Activated CD8-positive, alpha-beta memory T cell treated with anti-CD3 and anti-CD28 coated beads for 24 hours (primary cell): ENCODE measurements at regions not wholly inside any gene's neighbourhood (a gene's known extent, or its start where the extent isn't known, plus 50 kb on each side); places are given as distances from the start of the nearest gene placed in this dataset.

ENCODE experiments used
- DNase-seq: peaks from one replicate; pipeline ENCODE4 v3.0.0-alpha.2; 2020

GRCh38 chr21:27838573-27838972 is 871.7 kb upstream of the ADAMTS5 start:
- DNase-seq: no peak

DNA sequence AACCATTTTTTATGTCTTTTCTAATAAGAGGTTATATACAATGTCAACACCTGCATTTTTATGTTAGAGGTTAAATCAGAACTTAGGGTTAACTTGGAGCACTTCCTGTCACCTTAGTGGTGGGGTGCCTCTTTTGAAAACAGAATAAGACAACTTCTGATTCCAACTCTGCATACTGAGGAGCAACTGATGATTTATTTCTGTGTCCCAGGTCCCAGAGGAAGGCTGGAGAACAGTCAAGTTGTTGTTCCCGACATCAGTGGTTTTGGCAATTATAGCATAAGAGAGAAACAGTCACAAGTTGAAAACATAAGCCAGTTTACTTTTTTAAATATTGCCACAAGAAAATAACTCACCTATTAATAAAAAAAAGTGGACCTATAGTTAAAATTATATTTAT is 871.0 kb upstream of the ADAMTS5 start:
- DNase-seq: no peak

DNA sequence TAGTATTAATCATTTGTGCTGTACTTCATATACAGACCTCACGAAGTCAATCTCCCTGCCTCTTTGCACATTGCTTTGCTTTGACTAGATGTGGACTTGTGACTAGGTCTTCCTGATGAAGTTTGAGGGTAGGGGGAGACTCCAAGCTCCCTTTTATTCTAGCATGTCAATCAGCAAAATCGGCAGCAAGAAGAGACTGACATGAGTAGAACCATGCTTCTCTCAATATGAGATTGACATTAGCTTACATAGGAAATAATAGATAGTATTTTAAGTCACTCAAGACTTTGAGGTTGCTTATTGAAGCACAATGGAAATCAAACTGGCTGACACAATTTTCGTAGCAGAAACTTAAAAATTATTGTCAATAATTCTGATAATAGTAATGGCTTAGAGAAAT is 866.4 kb upstream of the ADAMTS5 start:
- no peak for DNase-seq

- no peak for DNase-seq
Measured at GRCh38 chr21:27831816-27832569, 865.1 kb upstream of the ADAMTS5 start.

GRCh38 chr21:27831177-27831576 is 864.3 kb upstream of the ADAMTS5 start:
- DNase-seq: no peak

- DNase-seq: no peak
Measured at GRCh38 chr21:27827972-27828371, 861.1 kb upstream of the ADAMTS5 start.

GRCh38 chr21:27825035-27825434 is 858.1 kb upstream of the ADAMTS5 start:
- no peak for DNase-seq

DNA sequence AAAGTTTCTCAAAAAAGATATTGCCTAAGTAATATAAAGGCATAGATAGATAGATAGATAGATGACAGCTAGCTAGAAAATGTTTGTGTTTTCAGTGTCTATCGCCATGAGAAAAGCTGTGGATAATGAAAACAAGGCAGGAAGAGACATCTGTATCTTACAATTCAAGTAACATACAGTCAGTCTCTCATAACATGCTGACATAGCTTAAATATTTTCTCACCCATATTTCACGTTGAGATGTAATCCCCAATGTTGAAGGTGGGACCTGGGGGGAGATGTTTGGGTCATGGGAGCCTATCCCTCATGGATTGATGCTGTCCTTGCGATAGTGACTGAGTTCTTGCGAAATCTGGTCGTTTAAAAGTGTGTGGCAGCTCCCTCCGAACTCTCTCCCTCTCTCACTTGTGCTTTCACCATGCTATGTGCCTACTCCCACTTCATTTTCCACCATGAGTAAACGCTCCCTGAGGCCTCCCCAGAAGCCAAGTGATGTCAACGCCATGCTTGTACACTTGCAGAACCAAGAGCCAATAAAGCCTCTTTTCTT is 856.8 kb upstream of the ADAMTS5 start:
- DNase-seq: no peak

- DNase-seq: no peak
Measured at GRCh38 chr21:27820342-27820741, 853.5 kb upstream of the ADAMTS5 start.

DNA sequence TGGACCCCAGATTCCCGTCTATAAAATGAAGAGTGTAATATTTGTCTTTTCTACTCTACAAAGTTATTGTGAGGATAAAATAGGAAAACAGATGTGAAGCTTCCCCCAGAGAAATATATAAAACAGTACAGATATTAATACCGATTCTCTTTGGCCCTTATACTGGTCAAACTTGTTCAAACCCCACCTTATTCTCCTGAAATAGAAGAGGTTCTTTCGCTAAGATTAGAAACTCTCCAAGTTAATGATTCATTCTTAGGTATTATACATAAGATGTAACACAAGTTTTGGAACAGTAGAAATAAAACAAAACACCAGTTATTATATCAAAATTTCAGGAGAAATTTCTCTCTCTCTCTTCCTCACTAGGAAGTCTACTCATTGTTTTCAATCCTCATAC is 852.4 kb upstream of the ADAMTS5 start:
- DNase-seq: no peak

GRCh38 chr21:27818847-27819246 is 852.0 kb upstream of the ADAMTS5 start:
- no peak for DNase-seq

- no peak for DNase-seq
Measured at GRCh38 chr21:27817902-27818623, 851.2 kb upstream of the ADAMTS5 start.

DNA sequence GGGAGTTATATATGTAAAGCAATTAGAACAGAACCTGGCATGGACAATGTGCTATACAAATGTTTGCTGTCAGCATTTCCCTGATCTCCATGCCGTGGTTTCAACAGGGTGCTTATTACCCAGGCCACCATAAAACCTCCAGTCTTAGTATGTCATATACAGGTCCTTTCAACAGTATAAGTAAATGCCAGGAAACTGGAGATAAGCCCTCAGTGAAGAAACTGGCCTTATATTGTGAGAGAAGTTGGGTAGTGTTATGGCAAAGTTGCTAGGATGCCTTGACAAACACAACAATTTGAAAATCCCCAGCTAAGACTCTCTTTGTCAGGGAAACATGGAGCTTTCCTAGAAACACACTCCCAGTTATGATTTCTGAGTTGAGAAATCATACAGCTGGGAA is 850.2 kb upstream of the ADAMTS5 start:
- DNase-seq: no peak

DNA sequence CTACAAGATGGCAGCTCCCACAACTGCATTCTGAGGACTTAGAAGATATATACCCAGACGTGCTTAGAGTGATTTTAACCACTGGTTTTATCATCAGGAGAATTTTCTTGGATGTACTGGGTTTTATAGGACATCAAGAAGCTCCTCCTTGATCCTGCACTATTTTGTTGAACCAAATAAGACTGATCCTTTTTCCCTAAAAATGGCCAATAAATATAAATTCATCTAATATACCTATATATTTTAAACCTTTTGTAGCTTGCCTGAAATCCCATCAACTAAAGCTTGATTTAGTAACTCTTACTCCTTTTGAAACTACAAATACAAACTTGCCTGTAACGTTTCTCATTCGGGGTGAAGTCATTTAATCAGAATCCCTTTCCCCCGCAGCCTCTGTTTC is 849.4 kb upstream of the ADAMTS5 start:
- DNase-seq: no peak

DNA sequence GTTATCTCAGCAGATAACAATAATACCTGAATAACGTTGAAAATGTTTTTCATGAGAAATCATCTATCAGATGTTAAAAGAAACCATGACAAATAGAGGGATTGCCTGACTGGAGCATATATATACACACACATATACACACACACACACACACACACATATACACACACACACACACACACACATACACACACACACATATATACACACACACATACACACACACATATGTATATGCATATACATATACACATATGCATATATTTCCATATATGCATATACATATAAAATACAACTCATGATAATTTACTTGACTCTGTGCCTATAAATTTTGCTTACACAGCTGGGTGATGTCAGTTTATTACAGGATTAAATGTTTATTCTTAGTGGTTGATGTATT is 847.3 kb upstream of the ADAMTS5 start:
- no peak for DNase-seq

- DNase-seq: no peak
Measured at GRCh38 chr21:27813750-27814149, 846.9 kb upstream of the ADAMTS5 start.

GRCh38 chr21:27813344-27813743 is 846.5 kb upstream of the ADAMTS5 start:
- no peak for DNase-seq

GRCh38 chr21:27812279-27812678 is 845.4 kb upstream of the ADAMTS5 start:
- DNase-seq: no peak

DNA sequence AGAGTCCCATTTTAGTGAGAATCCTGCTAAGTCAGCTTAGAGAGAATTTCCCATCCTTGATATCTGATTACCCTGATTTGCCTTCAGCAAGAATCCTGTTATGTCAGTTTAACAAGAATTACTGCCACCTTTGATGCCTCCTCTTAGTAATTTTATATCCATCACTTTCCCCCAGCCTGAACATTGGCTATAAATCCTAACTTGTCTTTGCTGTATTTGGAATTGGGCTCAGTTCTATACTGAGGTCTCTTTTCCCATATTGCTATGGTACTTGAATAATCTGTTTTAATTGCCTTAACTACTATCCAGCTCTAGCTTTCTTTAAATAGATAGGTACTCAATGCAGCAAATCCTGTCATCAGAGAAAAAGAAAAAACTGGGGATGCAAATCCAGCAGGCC is 842.0 kb upstream of the ADAMTS5 start:
- no peak for DNase-seq

GRCh38 chr21:27807596-27807995 is 840.7 kb upstream of the ADAMTS5 start:
- DNase-seq: no peak

DNA sequence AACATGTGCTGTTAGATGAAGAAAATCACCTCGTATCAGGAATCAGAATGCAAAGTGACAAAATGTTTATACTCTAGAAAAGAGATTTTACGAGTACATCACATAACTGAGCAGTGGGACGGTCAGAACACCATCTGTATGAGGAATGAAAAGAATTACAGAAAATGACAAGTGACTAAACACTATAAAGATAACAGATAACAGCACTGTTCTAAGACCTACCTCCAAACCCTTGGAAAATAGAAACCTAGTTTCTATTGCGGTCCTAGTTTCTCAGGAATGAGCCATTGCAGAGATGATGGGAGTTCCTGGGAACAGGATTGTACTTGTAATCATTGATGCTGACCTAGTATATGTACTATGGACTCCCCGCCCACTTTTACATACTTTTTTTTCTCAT is 839.4 kb upstream of the ADAMTS5 start:
- no peak for DNase-seq

- DNase-seq: no peak
Measured at GRCh38 chr21:27805696-27806095, 838.8 kb upstream of the ADAMTS5 start.

GRCh38 chr21:27804515-27804914 is 837.6 kb upstream of the ADAMTS5 start:
- no peak for DNase-seq

GRCh38 chr21:27803571-27803970 is 836.7 kb upstream of the ADAMTS5 start:
- DNase-seq: no peak
